ENCODE measurements at regions not wholly inside any gene's neighbourhood (a gene's known extent, or its start where the extent isn't known, plus 50 kb on each side); places are given as distances from the start of the nearest gene placed in this dataset.

DNA sequence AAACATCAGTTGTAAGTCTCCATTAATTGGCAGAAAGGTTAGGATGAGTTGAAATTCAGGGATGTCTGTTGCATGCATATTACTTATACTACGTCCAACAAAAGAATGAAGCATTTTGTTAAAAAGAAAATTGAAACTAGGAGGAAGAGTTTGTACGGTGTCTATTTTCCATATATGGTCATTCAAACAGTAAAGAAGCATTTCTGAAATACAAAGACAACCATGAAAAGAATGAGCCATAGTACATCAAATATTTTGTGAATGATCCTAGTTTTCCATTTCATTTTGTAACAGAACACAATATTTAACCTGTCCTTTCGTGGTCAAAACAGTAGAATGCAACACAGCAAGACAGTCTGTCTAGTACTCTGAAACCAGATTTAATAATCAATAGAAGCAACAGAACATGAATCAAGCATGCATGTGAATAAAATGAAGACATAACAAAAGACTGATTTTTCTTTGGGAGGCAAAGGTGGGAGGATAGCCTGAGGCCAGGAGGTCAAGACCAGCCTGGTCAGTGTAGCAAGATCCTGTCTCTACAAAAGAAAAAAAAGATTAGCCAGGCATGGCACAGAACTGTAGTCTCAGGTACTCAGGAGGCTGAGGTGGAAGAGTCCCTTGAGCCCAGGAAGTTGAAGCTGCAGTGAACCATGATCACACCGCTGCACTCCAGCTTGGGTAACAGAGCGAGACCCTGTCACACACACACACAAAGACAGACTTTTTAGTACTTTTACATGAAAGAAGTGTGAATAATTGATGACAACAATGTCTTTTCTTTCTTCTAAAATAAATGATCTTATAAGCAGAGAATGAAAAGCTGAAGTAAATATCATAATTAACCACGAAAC is 156.0 kb downstream of the LRIG3 start:
- Histone ChIP-seq H3K27ac (ENCODE audit: low read depth, low read length) (no peak overlapping the region), H4K20me1 (ENCODE audit: control insufficient read depth, insufficient read depth, low read depth, low read length) (no peaks in the 10 kb centered on the region), H3K9me3 (ENCODE audit: control insufficient read depth, insufficient read depth, low read length) (no peaks in the 10 kb centered on the region), H3K4me1 (ENCODE audit: control insufficient read depth, low read length) (no peaks in the 10 kb centered on the region), H3K9me2 (replicated peaks; ENCODE audit: control insufficient read depth, low read length) (no peaks in the 10 kb centered on the region), H3K79me2 (ENCODE audit: control insufficient read depth, low read length) (no peaks in the 10 kb centered on the region), H3F3A (ENCODE audit: control insufficient read depth, insufficient read depth) (no peaks in the 10 kb centered on the region), H3K4me2 (ENCODE audit: low read length) (no peak overlapping the region), H3K36me3 (ENCODE audit: control insufficient read depth, low read length) (no peaks in the 10 kb centered on the region), H3K27me3 (ENCODE audit: control insufficient read depth, low read length) (no peaks in the 10 kb centered on the region), H3K4me3 (ENCODE audit: low read length) (no peak overlapping the region)
- no peak for TF ChIP-seq EZH2phosphoT487 (IDR thresholded peaks at IDR 0.05; ENCODE audit: borderline replicate concordance, low read length)
- TF ChIP-seq, protein P1, sequence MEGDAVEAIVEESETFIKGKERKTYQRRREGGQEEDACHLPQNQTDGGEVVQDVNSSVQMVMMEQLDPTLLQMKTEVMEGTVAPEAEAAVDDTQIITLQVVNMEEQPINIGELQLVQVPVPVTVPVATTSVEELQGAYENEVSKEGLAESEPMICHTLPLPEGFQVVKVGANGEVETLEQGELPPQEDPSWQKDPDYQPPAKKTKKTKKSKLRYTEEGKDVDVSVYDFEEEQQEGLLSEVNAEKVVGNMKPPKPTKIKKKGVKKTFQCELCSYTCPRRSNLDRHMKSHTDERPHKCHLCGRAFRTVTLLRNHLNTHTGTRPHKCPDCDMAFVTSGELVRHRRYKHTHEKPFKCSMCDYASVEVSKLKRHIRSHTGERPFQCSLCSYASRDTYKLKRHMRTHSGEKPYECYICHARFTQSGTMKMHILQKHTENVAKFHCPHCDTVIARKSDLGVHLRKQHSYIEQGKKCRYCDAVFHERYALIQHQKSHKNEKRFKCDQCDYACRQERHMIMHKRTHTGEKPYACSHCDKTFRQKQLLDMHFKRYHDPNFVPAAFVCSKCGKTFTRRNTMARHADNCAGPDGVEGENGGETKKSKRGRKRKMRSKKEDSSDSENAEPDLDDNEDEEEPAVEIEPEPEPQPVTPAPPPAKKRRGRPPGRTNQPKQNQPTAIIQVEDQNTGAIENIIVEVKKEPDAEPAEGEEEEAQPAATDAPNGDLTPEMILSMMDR (IDR thresholded peaks at IDR 0.05; ENCODE audit: low read depth, low read length, poor library complexity, severe bottlenecking) = no peak

- no peaks in the 10 kb centered on the region for H3K27me3 ChIP-seq (ENCODE audit: control insufficient read depth, low read length)
- no peaks in the 10 kb centered on the region for H3K4me1 ChIP-seq (ENCODE audit: control insufficient read depth, low read length)
- no peaks in the 10 kb centered on the region for H3K9me2 ChIP-seq (replicated peaks; ENCODE audit: control insufficient read depth, low read length)
- no peak overlapping the region for H3K27ac ChIP-seq (ENCODE audit: low read depth, low read length)
- no peak overlapping the region for H3K4me2 ChIP-seq (ENCODE audit: low read length)
- no peaks in the 10 kb centered on the region for H3K79me2 ChIP-seq (ENCODE audit: control insufficient read depth, low read length)
- H3F3A ChIP-seq (ENCODE audit: control insufficient read depth, insufficient read depth) = no peaks in the 10 kb centered on the region
- no peaks in the 10 kb centered on the region for H3K9me3 ChIP-seq (ENCODE audit: control insufficient read depth, insufficient read depth, low read length)
- H3K4me3 ChIP-seq (ENCODE audit: low read length) = no peak overlapping the region
- no peak for TF ChIP-seq EZH2phosphoT487 (IDR thresholded peaks at IDR 0.05; ENCODE audit: borderline replicate concordance, low read length)
- TF ChIP-seq, protein P1 (IDR thresholded peaks at IDR 0.05; ENCODE audit: low read depth, low read length, poor library complexity, severe bottlenecking) = no peak
- H3K36me3 ChIP-seq (ENCODE audit: control insufficient read depth, low read length) = no peaks in the 10 kb centered on the region
- no peaks in the 10 kb centered on the region for H4K20me1 ChIP-seq (ENCODE audit: control insufficient read depth, insufficient read depth, low read depth, low read length)
Observed at GRCh38 chr12:58765076-58765475, 155.2 kb downstream of the LRIG3 start.

DNA sequence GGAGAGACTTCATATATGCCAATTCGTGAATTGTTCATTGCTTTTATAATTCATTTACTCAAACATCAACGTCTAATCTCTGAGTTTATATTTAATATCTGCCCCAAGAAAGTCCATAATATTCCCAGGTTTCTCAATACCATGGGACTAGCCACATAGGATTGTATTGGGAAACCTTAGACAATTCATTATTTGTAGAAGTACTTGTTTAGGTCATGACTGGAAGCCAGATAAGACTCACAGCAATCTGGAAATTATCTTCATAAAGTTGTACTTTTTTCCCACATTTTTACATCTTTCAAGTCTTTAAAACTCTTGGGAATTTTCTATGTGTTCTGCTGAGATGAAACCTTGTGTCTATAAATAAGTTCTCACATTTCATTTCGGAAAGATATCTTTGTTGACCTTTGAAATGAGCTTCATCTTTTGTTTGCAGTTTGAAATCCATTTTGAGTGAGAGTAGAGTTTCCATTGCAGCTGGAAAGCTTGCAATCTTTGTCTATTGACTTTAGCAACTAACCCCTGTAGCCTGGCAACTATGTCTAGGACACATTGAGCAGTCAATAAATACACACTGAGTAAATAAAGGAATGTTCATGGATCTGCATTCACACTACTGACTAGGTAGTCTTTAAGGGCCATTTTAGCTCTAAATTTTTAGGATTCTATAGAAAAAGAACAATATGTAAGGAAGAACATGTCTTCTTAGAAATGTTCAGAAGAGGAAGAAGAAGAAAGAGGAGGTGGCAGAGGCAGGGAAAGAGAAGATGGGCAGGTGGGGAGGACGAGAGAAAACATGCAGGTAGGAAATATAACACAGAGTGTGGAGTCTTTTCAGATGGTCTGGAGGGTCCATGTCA is 154.4 kb downstream of the LRIG3 start:
- Histone ChIP-seq H4K20me1 (ENCODE audit: control insufficient read depth, insufficient read depth, low read depth, low read length) (no peaks in the 10 kb centered on the region), H3K9me2 (replicated peaks; ENCODE audit: control insufficient read depth, low read length) (no peaks in the 10 kb centered on the region), H3K27ac (ENCODE audit: low read depth, low read length) (no peak overlapping the region), H3K4me2 (ENCODE audit: low read length) (no peak overlapping the region), H3K9me3 (ENCODE audit: control insufficient read depth, insufficient read depth, low read length) (no peaks in the 10 kb centered on the region), H3F3A (ENCODE audit: control insufficient read depth, insufficient read depth) (no peaks in the 10 kb centered on the region), H3K4me1 (ENCODE audit: control insufficient read depth, low read length) (no peaks in the 10 kb centered on the region), H3K36me3 (ENCODE audit: control insufficient read depth, low read length) (no peaks in the 10 kb centered on the region), H3K79me2 (ENCODE audit: control insufficient read depth, low read length) (no peaks in the 10 kb centered on the region), H3K27me3 (ENCODE audit: control insufficient read depth, low read length) (no peaks in the 10 kb centered on the region), H3K4me3 (ENCODE audit: low read length) (no peak overlapping the region)
- TF ChIP-seq, protein P1 (IDR thresholded peaks at IDR 0.05; ENCODE audit: low read depth, low read length, poor library complexity, severe bottlenecking) = no peak
- no peak for TF ChIP-seq EZH2phosphoT487 (IDR thresholded peaks at IDR 0.05; ENCODE audit: borderline replicate concordance, low read length)

All from DOHH2 (cell line).